ENCODE measurements at regions not wholly inside any gene's neighbourhood (a gene's known extent, or its start where the extent isn't known, plus 50 kb on each side); places are given as distances from the start of the nearest gene placed in this dataset.
A peak's percentile ranks its signal among the peaks of the same experiment; 100 is the strongest.
"Not testable (repeated sequence)": the region's sequence is repeated elsewhere in the genome, so short reads cannot be mapped to it uniquely, and the experiment has no call there.

DNA sequence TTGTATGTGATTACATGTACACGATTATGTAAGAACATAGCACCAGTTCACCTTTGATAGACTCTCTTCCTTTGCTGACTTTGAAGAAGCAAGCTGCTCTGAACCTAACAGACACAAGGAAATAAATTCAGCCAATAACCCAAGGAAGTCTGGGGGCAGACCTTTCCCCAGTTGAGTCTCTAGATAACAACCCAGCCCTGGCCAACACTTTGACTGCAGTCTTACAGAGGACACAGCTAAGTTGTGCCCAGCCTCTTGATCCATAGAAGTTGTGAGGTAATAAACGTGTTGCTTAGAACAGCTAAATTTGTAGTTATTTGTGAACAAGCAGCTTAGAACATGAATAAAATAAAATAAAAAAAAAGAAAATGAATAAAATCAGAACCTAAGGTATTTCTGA lies 116.3 kb downstream of the PRR15 start:
- not testable (repeated sequence) for H3K4me2 ChIP-seq (ENCODE audit: low read length); H4K8ac ChIP-seq (ENCODE audit: low read depth, low read length); H3K4ac ChIP-seq (ENCODE audit: low read depth, low read length); H2BK15ac ChIP-seq (replicated peaks; ENCODE audit: low read depth); H4K5ac ChIP-seq (ENCODE audit: low read length); H3K27me3 ChIP-seq (ENCODE audit: insufficient read depth, low read length, poor library complexity); H3K9ac ChIP-seq (ENCODE audit: low read length); H3K27ac ChIP-seq (ENCODE audit: low read depth, low read length); H2BK120ac ChIP-seq (ENCODE audit: low read depth, low read length); H3K18ac ChIP-seq (ENCODE audit: low read length); H3K4me3 ChIP-seq (ENCODE audit: low read length); H3K56ac ChIP-seq (ENCODE audit: low read length); H3K36me3 ChIP-seq (ENCODE audit: control insufficient read depth, insufficient read depth, low read length); H3K23ac ChIP-seq (ENCODE audit: low read length); H2AK5ac ChIP-seq (ENCODE audit: low read length); H3K79me2 ChIP-seq (ENCODE audit: control insufficient read depth, insufficient read depth, low read length); H3K79me1 ChIP-seq (ENCODE audit: low read length); H2BK5ac ChIP-seq (ENCODE audit: low read length); DNase-seq; H3K4me1 ChIP-seq (ENCODE audit: control insufficient read depth, low read depth, low read length)
- WGBS (ENCODE audit: extremely low coverage, insufficient coverage, low lambda C conversion rate): no CpG with 5 or more reads among the region's 2 CpGs

GRCh38 chr7:29680601-29681000 lies 117.0 kb downstream of the PRR15 start:
- H2BK120ac ChIP-seq (ENCODE audit: low read depth, low read length); H4K5ac ChIP-seq (ENCODE audit: low read length); DNase-seq; H3K79me2 ChIP-seq (ENCODE audit: control insufficient read depth, insufficient read depth, low read length); H3K4ac ChIP-seq (ENCODE audit: low read depth, low read length); H2BK5ac ChIP-seq (ENCODE audit: low read length); H3K4me2 ChIP-seq (ENCODE audit: low read length); H3K4me3 ChIP-seq (ENCODE audit: low read length); H2AK5ac ChIP-seq (ENCODE audit: low read length); H3K79me1 ChIP-seq (ENCODE audit: low read length); H3K9ac ChIP-seq (ENCODE audit: low read length); H3K18ac ChIP-seq (ENCODE audit: low read length); H3K4me1 ChIP-seq (ENCODE audit: control insufficient read depth, low read depth, low read length); H3K56ac ChIP-seq (ENCODE audit: low read length); H3K27ac ChIP-seq (ENCODE audit: low read depth, low read length); H3K27me3 ChIP-seq (ENCODE audit: insufficient read depth, low read length, poor library complexity); H4K8ac ChIP-seq (ENCODE audit: low read depth, low read length); H2BK15ac ChIP-seq (replicated peaks; ENCODE audit: low read depth); H3K36me3 ChIP-seq (ENCODE audit: control insufficient read depth, insufficient read depth, low read length); H3K23ac ChIP-seq (ENCODE audit: low read length): not testable (repeated sequence)
- WGBS (ENCODE audit: extremely low coverage, insufficient coverage, low lambda C conversion rate): no CpG with 5 or more reads among the region's 2 CpGs

DNA sequence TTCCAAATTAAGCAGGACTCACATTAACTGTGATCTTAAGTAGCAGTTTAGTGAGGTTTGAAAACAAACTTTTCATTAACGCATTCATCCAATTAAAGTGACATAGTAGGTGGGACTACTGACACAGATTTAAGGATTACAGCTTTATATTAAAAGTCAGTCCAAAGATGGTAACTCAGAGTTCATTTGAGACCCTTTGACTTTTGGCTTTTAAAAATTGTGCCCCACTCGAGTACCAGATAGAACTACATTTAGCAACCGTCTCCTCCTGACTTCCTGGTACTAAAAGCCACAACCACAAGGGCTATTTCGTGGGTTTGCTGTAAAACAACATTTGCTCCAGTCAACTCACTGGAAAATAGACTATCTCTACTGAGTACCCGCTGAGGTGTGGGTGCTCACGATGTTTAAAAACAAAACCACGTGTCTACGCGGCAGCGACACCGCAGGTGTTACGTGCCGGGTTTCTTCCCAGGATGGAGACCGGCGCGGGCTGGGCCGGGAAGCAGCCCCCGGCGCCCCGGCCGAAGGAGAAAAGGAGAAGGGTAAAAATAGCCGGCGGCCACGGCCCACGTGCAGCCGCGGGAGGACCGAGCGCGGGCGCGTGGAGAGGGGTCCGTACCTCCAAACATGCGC lies 120.6 kb downstream of the PRR15 start:
- H4K8ac ChIP-seq (ENCODE audit: low read depth, low read length); H2BK15ac ChIP-seq (replicated peaks; ENCODE audit: low read depth); H3K4me3 ChIP-seq (ENCODE audit: low read length); H3K4me2 ChIP-seq (ENCODE audit: low read length); H3K4me1 ChIP-seq (ENCODE audit: control insufficient read depth, low read depth, low read length); H3K9ac ChIP-seq (ENCODE audit: low read length); H3K18ac ChIP-seq (ENCODE audit: low read length); H3K27me3 ChIP-seq (ENCODE audit: insufficient read depth, low read length, poor library complexity); H3K79me2 ChIP-seq (ENCODE audit: control insufficient read depth, insufficient read depth, low read length); H2BK5ac ChIP-seq (ENCODE audit: low read length); H3K79me1 ChIP-seq (ENCODE audit: low read length); H2BK120ac ChIP-seq (ENCODE audit: low read depth, low read length); H3K36me3 ChIP-seq (ENCODE audit: control insufficient read depth, insufficient read depth, low read length); H3K4ac ChIP-seq (ENCODE audit: low read depth, low read length); H3K27ac ChIP-seq (ENCODE audit: low read depth, low read length); H2AK5ac ChIP-seq (ENCODE audit: low read length); H3K23ac ChIP-seq (ENCODE audit: low read length); H4K5ac ChIP-seq (ENCODE audit: low read length): not testable (repeated sequence)
- peak overlapping the region; percentile 86 for H3K56ac ChIP-seq (ENCODE audit: low read length)
- WGBS (ENCODE audit: extremely low coverage, insufficient coverage, low lambda C conversion rate): no CpG with 5 or more reads among the region's 34 CpGs
- DNase-seq: peak; percentile 1

DNA sequence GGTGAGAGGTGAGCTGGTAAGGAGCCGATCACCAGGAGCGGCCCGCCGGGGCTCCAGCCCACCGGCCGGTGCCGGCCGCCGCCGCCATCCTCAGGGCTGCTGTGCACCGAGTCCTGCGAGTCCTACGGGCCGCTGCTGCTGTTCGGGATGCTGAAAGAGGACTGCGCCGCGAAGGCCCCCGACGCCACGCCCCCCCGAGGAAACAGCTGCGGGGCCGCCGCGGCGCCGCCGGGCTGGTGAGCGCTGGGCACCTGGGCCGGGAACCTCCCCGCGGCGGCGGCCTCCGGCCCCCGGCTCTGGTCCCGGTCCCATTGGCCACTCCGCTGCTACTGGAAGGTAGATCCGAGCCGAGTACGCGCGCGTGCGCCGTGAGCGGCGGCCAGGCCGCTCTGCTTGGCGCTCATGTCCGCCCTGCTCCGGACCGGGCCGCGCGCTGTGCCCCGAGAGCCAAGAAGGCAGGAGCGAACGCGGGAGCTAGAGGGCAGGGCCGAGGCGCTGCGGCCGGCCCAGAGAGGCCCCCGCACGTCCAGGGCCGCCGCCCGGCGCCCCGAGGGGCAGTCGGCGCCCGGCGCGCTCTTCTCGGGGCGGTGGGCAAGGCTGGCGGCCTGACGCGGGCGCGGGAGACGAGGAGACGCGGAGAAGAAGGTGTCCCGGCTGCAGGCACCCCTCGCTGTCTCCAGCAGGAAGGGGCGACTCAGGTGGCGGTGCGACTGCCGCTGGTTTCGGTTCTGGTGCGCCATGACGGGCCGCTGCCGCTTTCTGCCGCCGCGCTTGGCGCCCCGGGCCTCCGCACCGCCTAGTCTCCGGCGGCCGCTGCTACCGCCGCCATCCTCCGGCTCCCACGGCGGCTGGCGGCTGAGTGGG lies 121.3 kb upstream of the WIPF3 start:
- DNase-seq: peak; percentile 85
- H2BK120ac ChIP-seq (ENCODE audit: low read depth, low read length): peak overlapping the region; percentile 1
- no peaks in the 10 kb centered on the region for H3K36me3 ChIP-seq (ENCODE audit: control insufficient read depth, insufficient read depth, low read length)
- H3K4me1 ChIP-seq (ENCODE audit: control insufficient read depth, low read depth, low read length): no peaks in the 10 kb centered on the region
- H3K4me2 ChIP-seq (ENCODE audit: low read length): peak overlapping the region; percentile 34
- peak overlapping the region; percentile 46 for H3K4me3 ChIP-seq (ENCODE audit: low read length)
- H3K4ac ChIP-seq (ENCODE audit: low read depth, low read length): no peak overlapping the region
- no CpG with 5 or more reads among the region's 114 CpGs for WGBS (ENCODE audit: extremely low coverage, insufficient coverage, low lambda C conversion rate)
- no peaks in the 10 kb centered on the region for H3K79me1 ChIP-seq (ENCODE audit: low read length)
- H3K23ac ChIP-seq (ENCODE audit: low read length): no peak overlapping the region
- no peak overlapping the region for H2BK5ac ChIP-seq (ENCODE audit: low read length)
- no peak overlapping the region for H3K18ac ChIP-seq (ENCODE audit: low read length)
- no peak overlapping the region for H2AK5ac ChIP-seq (ENCODE audit: low read length)
- peak overlapping the region; percentile 85 for H3K27ac ChIP-seq (ENCODE audit: low read depth, low read length)
- peak overlapping the region; percentile 71 for H3K9ac ChIP-seq (ENCODE audit: low read length)
- H4K8ac ChIP-seq (ENCODE audit: low read depth, low read length): no peak overlapping the region
- H3K79me2 ChIP-seq (ENCODE audit: control insufficient read depth, insufficient read depth, low read length): no peaks in the 10 kb centered on the region
- H3K56ac ChIP-seq (ENCODE audit: low read length): peak overlapping the region; percentile 86
- no peak overlapping the region for H2BK15ac ChIP-seq (replicated peaks; ENCODE audit: low read depth)
- H4K5ac ChIP-seq (ENCODE audit: low read length): no peak overlapping the region
- no peaks in the 10 kb centered on the region for H3K27me3 ChIP-seq (ENCODE audit: insufficient read depth, low read length, poor library complexity)

- not testable (repeated sequence) for H3K79me2 ChIP-seq (ENCODE audit: control insufficient read depth, insufficient read depth, low read length); H3K4me3 ChIP-seq (ENCODE audit: low read length); H3K79me1 ChIP-seq (ENCODE audit: low read length); H3K27me3 ChIP-seq (ENCODE audit: insufficient read depth, low read length, poor library complexity); H2BK15ac ChIP-seq (replicated peaks; ENCODE audit: low read depth); H3K23ac ChIP-seq (ENCODE audit: low read length); H2BK5ac ChIP-seq (ENCODE audit: low read length); H2AK5ac ChIP-seq (ENCODE audit: low read length); H3K36me3 ChIP-seq (ENCODE audit: control insufficient read depth, insufficient read depth, low read length); H3K4me1 ChIP-seq (ENCODE audit: control insufficient read depth, low read depth, low read length); H3K18ac ChIP-seq (ENCODE audit: low read length); H3K4ac ChIP-seq (ENCODE audit: low read depth, low read length); H3K27ac ChIP-seq (ENCODE audit: low read depth, low read length); H2BK120ac ChIP-seq (ENCODE audit: low read depth, low read length); H3K4me2 ChIP-seq (ENCODE audit: low read length); DNase-seq; H4K5ac ChIP-seq (ENCODE audit: low read length); H3K56ac ChIP-seq (ENCODE audit: low read length); H3K9ac ChIP-seq (ENCODE audit: low read length); H4K8ac ChIP-seq (ENCODE audit: low read depth, low read length)
- no CpG with 5 or more reads among the region's 21 CpGs for WGBS (ENCODE audit: extremely low coverage, insufficient coverage, low lambda C conversion rate)
Measured at GRCh38 chr7:29685651-29686271, 120.5 kb upstream of the WIPF3 start.

Data from mesendoderm (in vitro differentiated cells).